ENCODE measurements at regions not wholly inside any gene's neighbourhood (a gene's known extent, or its start where the extent isn't known, plus 50 kb on each side); places are given as distances from the start of the nearest gene placed in this dataset.
"Not testable (repeated sequence)": the region's sequence is repeated elsewhere in the genome, so short reads cannot be mapped to it uniquely, and the experiment has no call there.

DNA sequence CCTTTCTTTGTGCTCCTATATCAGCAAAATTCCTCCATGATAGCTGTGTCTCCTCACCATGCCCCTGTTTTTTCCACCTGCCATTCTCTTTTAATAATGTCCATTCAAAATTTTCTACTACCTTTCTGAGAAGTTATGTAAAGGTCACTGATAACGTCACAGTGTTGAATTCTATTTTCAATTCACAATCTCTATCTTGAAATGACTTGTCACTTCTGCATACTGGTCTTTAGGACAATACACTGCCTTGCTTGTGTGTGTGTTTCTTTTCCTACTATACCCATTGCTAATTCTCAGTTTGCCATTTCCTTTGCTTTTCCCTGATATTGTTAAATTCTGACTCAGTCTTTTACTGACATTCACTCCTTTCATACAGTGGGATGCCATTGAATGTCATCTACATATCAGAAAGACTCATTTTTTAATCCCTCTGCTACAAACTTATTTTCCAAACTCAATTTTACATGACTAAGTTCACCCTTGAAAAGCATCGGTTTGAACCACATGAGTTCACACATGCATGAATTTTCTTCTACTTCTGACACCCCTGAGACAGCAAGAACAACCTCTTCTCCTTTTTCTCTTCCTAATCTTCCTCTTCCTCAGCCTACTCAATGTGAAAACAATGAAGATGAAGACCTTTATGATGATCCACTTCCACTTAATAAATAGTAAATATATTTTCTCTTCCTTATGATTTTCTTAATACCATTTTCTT is 1470.7 kb downstream of the CDY2B start:
- DNase-seq (ENCODE audit: low spot score in 2 of 2); H3K27ac Mint-ChIP-seq; ATAC-seq (ENCODE audit: low read depth); H3K4me3 Mint-ChIP-seq; H3K9me3 Mint-ChIP-seq; H3K36me3 Mint-ChIP-seq; H3K27me3 Mint-ChIP-seq; H3K4me1 Mint-ChIP-seq: not testable (repeated sequence)

GRCh38 chrY:16379458-16379857 is 1500.6 kb downstream of the CDY2B start:
- not testable (repeated sequence) for H3K27me3 Mint-ChIP-seq; H3K36me3 Mint-ChIP-seq; H3K9me3 Mint-ChIP-seq; H3K4me1 Mint-ChIP-seq; ATAC-seq (ENCODE audit: low read depth); H3K4me3 Mint-ChIP-seq; DNase-seq (ENCODE audit: low spot score in 2 of 2); H3K27ac Mint-ChIP-seq

DNA sequence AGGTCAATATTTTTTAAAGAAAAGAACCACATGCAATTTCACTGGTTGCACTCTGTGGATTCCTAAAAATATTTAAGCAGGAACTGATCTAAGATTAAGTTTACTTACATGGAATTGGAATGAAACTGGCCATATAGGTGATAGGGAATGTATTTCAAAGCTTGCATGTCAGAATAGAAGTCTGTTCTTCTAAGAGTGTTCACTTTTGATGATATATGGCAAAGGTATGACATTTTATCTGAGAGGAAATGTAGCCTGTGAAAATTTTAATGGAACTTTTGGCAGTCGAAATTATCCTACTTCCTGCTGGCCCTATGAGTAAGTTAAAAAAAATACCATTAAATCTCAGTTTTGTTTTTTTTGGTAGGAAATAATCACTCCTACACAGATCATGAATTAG is 1538.4 kb downstream of the CDY2B start:
- H3K36me3 Mint-ChIP-seq; ATAC-seq (ENCODE audit: low read depth); H3K27me3 Mint-ChIP-seq; DNase-seq (ENCODE audit: low spot score in 2 of 2); H3K27ac Mint-ChIP-seq; H3K4me3 Mint-ChIP-seq; H3K4me1 Mint-ChIP-seq; H3K9me3 Mint-ChIP-seq: not testable (repeated sequence)

- H3K27ac Mint-ChIP-seq; H3K9me3 Mint-ChIP-seq; ATAC-seq (ENCODE audit: low read depth); DNase-seq (ENCODE audit: low spot score in 2 of 2); H3K4me3 Mint-ChIP-seq; H3K36me3 Mint-ChIP-seq; H3K4me1 Mint-ChIP-seq; H3K27me3 Mint-ChIP-seq: not testable (repeated sequence)
Measured at GRCh38 chrY:16330032-16330758, 1549.8 kb downstream of the CDY2B start.

DNA sequence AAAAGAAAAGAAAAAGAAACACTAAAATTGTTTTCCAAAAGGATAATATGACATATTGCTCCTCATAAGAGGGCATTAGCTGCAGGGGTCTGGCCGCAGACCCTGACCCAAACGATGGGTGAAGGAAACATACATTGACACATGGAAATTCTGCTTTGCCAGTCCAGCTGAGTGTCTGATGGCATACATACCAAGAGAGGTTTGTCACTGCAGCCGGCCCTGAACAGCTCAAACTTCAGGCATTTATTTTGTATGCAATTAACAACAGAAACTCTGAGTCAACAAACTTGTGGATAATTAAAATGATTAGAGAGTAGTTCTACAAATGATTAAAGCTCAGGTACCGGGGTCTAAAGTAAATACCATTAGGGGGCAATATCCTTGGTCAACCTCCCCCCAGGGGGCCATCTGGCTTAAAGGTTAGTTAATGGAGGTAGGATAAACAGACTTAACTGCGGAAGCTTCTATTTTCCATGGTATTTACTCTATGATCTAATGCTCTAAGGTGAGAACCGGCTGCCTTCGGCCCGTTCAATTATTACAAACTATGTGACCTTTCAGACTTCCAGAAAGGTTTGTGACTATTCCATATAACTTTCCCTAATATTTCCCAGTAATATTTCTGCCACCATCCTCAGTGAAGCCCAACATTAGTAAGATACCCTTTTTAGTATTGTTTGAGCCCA is 1550.7 kb downstream of the CDY2B start:
- H3K4me3 Mint-ChIP-seq; ATAC-seq (ENCODE audit: low read depth); H3K36me3 Mint-ChIP-seq; H3K9me3 Mint-ChIP-seq; H3K4me1 Mint-ChIP-seq; H3K27ac Mint-ChIP-seq; H3K27me3 Mint-ChIP-seq; DNase-seq (ENCODE audit: low spot score in 2 of 2): not testable (repeated sequence)

Data from memory B cell (primary cell).